ENCODE measurements at regions not wholly inside any gene's neighbourhood (a gene's known extent, or its start where the extent isn't known, plus 50 kb on each side); places are given as distances from the start of the nearest gene placed in this dataset.

- TF ChIP-seq POLR2A (IDR thresholded peaks at IDR 0.05; ENCODE audit: low read depth, low read length), result no peak
- TF ChIP-seq POLR2AphosphoS5 (IDR thresholded peaks at IDR 0.05; ENCODE audit: low read depth, low read length), result no peak
Observed at GRCh38 chr7:79968894-79969293, 165.7 kb upstream of the GNAI1 start.

Measured in GM12892 (cell line).